Memory B cell (primary cell): ENCODE measurements at regions not wholly inside any gene's neighbourhood (a gene's known extent, or its start where the extent isn't known, plus 50 kb on each side); places are given as distances from the start of the nearest gene placed in this dataset.

ENCODE experiments used
- ATAC-seq: fragments of 150-1000 bp; cut with Tn5 transposase; 2 replicates; pipeline ENCODE4 v1.10.0; 2021; ENCODE audit warnings: low read depth, mild to moderate bottlenecking, moderate library complexity
- DNase-seq, 2 donors: peaks; one replicate each; pipeline ENCODE4 v3.0.0; 2022; ENCODE audit warnings: low spot score in 2 of 2
- H3K27ac Mint-ChIP-seq: one replicate; pipeline ENCODE4 v1.8.0; 2022; ENCODE audit warnings: mild to moderate bottlenecking, moderate library complexity, mixed read lengths
- H3K27me3 Mint-ChIP-seq: one replicate; pipeline ENCODE4 v1.8.0; 2022; ENCODE audit warnings: mixed read lengths
- H3K36me3 Mint-ChIP-seq: one replicate; pipeline ENCODE4 v1.8.0; 2022; ENCODE audit warnings: mild to moderate bottlenecking, mixed read lengths
- H3K4me1 Mint-ChIP-seq: one replicate; pipeline ENCODE4 v1.8.0; 2022; ENCODE audit warnings: mixed read lengths
- H3K4me3 Mint-ChIP-seq: one replicate; pipeline ENCODE4 v1.8.0; 2022; ENCODE audit warnings: mild to moderate bottlenecking, moderate library complexity, mixed read lengths
- H3K9me3 Mint-ChIP-seq: one replicate; pipeline ENCODE4 v1.8.0; 2022; ENCODE audit warnings: mixed read lengths

- no peaks in the 10 kb centered on the region for H3K27me3 Mint-ChIP-seq
- ATAC-seq (no peak), DNase-seq (no peak)
- peaks cover 2% of the 10 kb centered on the region for H3K9me3 Mint-ChIP-seq
- H3K4me3 Mint-ChIP-seq: no peak overlapping the region
- no peak overlapping the region for H3K27ac Mint-ChIP-seq
- no peaks in the 10 kb centered on the region for H3K4me1 Mint-ChIP-seq
- no peaks in the 10 kb centered on the region for H3K36me3 Mint-ChIP-seq
Observed at GRCh38 chr13:103568314-103568713, 502.1 kb upstream of the SLC10A2 start.

DNA sequence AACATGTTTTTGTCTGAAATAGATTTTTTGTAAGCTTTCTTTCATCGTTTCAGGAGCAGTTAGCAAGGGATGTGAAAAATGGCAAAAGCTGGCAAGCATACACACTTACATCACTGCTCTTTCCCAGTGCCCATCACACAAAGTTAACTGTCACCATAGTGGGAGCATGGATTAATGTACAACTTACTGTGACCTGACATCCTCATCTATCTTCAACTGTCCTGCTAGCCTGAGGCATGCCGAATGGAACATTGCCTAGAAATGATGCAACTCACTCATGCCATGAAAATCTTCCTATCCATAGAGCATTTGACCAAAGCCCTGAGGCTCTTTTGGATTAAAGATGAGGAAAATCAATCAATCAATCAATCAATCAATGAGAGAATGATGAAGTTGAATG lies 491.7 kb upstream of the SLC10A2 start:
- H3K4me1 Mint-ChIP-seq: no peaks in the 10 kb centered on the region
- no peaks in the 10 kb centered on the region for H3K27me3 Mint-ChIP-seq
- ATAC-seq: no peak
- H3K9me3 Mint-ChIP-seq: peaks cover 15% of the 10 kb centered on the region
- no peak overlapping the region for H3K27ac Mint-ChIP-seq
- no peak for DNase-seq
- no peak overlapping the region for H3K4me3 Mint-ChIP-seq
- no peaks in the 10 kb centered on the region for H3K36me3 Mint-ChIP-seq

- no peaks in the 10 kb centered on the region for H3K36me3 Mint-ChIP-seq
- no peaks in the 10 kb centered on the region for H3K27me3 Mint-ChIP-seq
- no peak for ATAC-seq
- peaks cover 9% of the 10 kb centered on the region for H3K9me3 Mint-ChIP-seq
- no peak overlapping the region for H3K27ac Mint-ChIP-seq
- H3K4me1 Mint-ChIP-seq: no peaks in the 10 kb centered on the region
- H3K4me3 Mint-ChIP-seq: no peak overlapping the region
- no peak for DNase-seq
Observed at GRCh38 chr13:103556681-103557080, 490.5 kb upstream of the SLC10A2 start.

GRCh38 chr13:103547914-103548313 lies 481.7 kb upstream of the SLC10A2 start:
- H3K9me3 Mint-ChIP-seq: peaks cover 24% of the 10 kb centered on the region
- ATAC-seq (no peak), DNase-seq (no peak)
- no peak overlapping the region for H3K4me3 Mint-ChIP-seq
- H3K4me1 Mint-ChIP-seq: no peaks in the 10 kb centered on the region
- H3K27ac Mint-ChIP-seq: no peak overlapping the region
- H3K36me3 Mint-ChIP-seq: no peaks in the 10 kb centered on the region
- H3K27me3 Mint-ChIP-seq: no peaks in the 10 kb centered on the region

GRCh38 chr13:103546271-103546670 lies 480.1 kb upstream of the SLC10A2 start:
- Mint-ChIP-seq H3K4me1 (no peaks in the 10 kb centered on the region), H3K4me3 (no peak overlapping the region), H3K27ac (no peak overlapping the region), H3K9me3 (peaks cover 29% of the 10 kb centered on the region), H3K27me3 (no peaks in the 10 kb centered on the region), H3K36me3 (no peaks in the 10 kb centered on the region)
- ATAC-seq (no peak), DNase-seq (no peak)

DNA sequence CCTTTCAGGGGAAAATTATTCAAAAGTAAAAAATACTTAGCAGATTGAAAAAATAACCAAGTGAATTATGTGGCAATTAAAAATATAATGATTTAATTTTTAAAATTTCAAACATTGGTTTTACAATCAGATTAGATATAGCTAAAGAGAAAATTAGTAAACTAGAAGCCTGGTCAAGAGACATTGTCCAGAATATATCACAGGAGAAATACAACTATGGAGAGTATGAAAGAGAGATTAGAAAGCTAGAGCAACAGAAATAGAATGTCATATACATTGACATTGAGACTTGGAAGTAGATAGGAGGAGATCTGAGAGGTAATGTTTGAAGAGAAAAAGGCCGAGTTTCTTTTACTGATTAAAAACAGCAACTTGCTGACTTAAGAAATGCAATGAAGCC lies 476.4 kb upstream of the SLC10A2 start:
- Mint-ChIP-seq H3K4me1 (no peaks in the 10 kb centered on the region), H3K27me3 (no peaks in the 10 kb centered on the region), H3K9me3 (peaks cover 22% of the 10 kb centered on the region), H3K27ac (no peak overlapping the region), H3K4me3 (no peak overlapping the region), H3K36me3 (no peaks in the 10 kb centered on the region)
- ATAC-seq: no peak
- no peak for DNase-seq

DNA sequence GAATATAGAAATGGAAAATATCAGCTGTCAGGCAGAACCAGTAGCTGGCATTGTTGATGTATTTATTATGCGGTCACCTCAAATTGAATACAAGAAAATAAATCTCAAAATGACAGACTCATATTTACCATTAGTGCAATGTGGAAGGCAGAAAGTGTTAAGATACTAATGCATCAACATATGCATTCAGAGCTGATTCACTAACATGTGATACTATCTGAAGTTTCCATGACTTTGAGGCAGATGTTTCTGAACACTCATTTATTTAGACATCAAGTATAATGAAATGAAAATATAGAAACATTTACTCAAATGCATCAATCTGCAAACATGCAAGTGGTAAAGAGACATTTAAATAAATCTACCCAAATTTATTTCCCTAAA lies 474.2 kb upstream of the SLC10A2 start:
- H3K36me3 Mint-ChIP-seq: no peaks in the 10 kb centered on the region
- H3K4me1 Mint-ChIP-seq: no peaks in the 10 kb centered on the region
- H3K9me3 Mint-ChIP-seq: peaks cover 16% of the 10 kb centered on the region
- H3K4me3 Mint-ChIP-seq: no peak overlapping the region
- no peak for DNase-seq
- no peaks in the 10 kb centered on the region for H3K27me3 Mint-ChIP-seq
- no peak overlapping the region for H3K27ac Mint-ChIP-seq
- ATAC-seq: no peak

DNA sequence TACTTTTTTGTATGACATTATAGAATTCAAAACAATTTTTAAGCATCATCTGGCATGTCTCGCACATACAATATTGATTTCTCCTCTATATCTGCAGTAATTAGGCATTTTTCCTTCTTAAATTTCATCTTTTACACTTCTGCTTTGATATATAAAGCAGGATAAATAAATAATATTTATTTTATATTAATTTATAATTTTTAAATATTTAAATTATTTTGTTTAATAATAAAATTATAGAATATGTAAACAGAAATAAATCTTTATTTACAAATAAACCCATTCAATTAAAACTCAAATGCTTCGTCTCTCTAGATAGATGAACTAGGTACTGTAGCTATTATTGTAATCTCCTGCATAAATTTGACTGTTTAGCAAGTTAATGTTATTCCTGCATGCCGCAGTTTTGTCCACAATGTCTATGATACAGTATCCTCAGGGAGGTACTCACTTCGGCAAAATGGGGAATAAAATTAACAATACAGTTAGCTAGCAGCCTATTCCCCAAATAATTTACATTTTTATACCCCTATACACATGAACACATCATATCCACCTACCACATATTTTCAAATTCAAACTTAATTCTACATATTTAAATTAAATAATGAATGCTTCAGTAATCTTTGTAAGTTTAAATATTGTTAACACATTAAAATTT lies 473.6 kb upstream of the SLC10A2 start:
- Mint-ChIP-seq H3K27ac (no peak overlapping the region), H3K4me1 (no peaks in the 10 kb centered on the region), H3K4me3 (no peak overlapping the region), H3K9me3 (peaks cover 13% of the 10 kb centered on the region), H3K27me3 (no peaks in the 10 kb centered on the region), H3K36me3 (no peaks in the 10 kb centered on the region)
- no peak for DNase-seq
- no peak for ATAC-seq

GRCh38 chr13:103539265-103539664 lies 473.0 kb upstream of the SLC10A2 start:
- no peaks in the 10 kb centered on the region for H3K36me3 Mint-ChIP-seq
- ATAC-seq: no peak
- H3K9me3 Mint-ChIP-seq: peaks cover 9% of the 10 kb centered on the region
- H3K27ac Mint-ChIP-seq: no peak overlapping the region
- no peak for DNase-seq
- no peaks in the 10 kb centered on the region for H3K27me3 Mint-ChIP-seq
- no peak overlapping the region for H3K4me3 Mint-ChIP-seq
- no peaks in the 10 kb centered on the region for H3K4me1 Mint-ChIP-seq

DNA sequence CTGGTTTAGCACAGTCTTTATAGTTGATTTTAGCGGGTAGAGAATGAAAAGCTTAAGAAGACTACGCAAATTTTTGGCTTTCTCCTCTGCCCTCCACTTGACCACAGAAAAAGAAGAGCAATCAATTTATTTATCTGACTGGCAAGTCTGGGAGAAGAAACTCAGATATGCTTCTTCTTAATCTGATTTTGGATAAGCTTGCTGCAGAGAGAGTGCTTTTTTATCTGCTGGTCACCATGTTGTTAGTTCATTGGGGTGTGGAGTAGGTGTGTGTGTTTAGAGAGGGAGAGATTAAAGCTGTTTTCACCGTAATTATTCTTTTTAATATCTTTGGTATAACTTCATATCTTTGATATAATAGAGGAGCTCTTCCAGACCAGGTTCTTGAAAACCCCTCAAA lies 471.4 kb upstream of the SLC10A2 start:
- Mint-ChIP-seq H3K27ac (no peak overlapping the region), H3K36me3 (no peaks in the 10 kb centered on the region), H3K4me1 (no peaks in the 10 kb centered on the region), H3K9me3 (peaks cover 6% of the 10 kb centered on the region), H3K4me3 (no peak overlapping the region), H3K27me3 (no peaks in the 10 kb centered on the region)
- ATAC-seq (no peak), DNase-seq (no peak)

DNA sequence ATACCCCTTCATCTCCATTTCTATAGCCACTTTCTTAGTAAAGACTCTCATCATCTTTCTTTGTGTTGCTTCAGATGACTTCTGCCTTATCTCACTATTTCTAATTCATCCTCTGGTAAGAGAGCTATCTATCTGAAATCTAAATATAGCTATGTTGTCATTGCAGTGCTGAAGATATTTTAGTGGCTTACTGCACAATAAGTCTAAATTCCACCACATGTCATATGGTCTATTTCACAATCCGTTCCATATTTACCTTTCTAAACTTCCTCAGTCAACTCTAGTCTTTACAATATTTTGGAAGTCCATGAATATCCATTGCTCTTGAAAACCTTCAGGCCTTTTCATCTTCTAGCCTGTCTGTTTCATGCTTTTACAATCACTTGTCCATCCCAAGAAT lies 465.1 kb upstream of the SLC10A2 start:
- H3K27me3 Mint-ChIP-seq: no peaks in the 10 kb centered on the region
- H3K4me1 Mint-ChIP-seq: no peaks in the 10 kb centered on the region
- ATAC-seq (no peak), DNase-seq (no peak)
- no peaks in the 10 kb centered on the region for H3K36me3 Mint-ChIP-seq
- no peak overlapping the region for H3K27ac Mint-ChIP-seq
- H3K4me3 Mint-ChIP-seq: no peak overlapping the region
- H3K9me3 Mint-ChIP-seq: peaks cover 7% of the 10 kb centered on the region

GRCh38 chr13:103528437-103528836 lies 462.2 kb upstream of the SLC10A2 start:
- Mint-ChIP-seq H3K27ac (no peak overlapping the region), H3K4me1 (no peaks in the 10 kb centered on the region), H3K4me3 (no peak overlapping the region), H3K27me3 (no peaks in the 10 kb centered on the region), H3K9me3 (peaks cover 7% of the 10 kb centered on the region), H3K36me3 (no peaks in the 10 kb centered on the region)
- ATAC-seq: no peak
- no peak for DNase-seq

GRCh38 chr13:103525530-103525929 lies 459.3 kb upstream of the SLC10A2 start:
- ATAC-seq (no peak), DNase-seq (no peak)
- H3K4me3 Mint-ChIP-seq: no peak overlapping the region
- H3K9me3 Mint-ChIP-seq: peaks cover 4% of the 10 kb centered on the region
- no peak overlapping the region for H3K27ac Mint-ChIP-seq
- H3K4me1 Mint-ChIP-seq: no peaks in the 10 kb centered on the region
- no peaks in the 10 kb centered on the region for H3K36me3 Mint-ChIP-seq
- H3K27me3 Mint-ChIP-seq: no peaks in the 10 kb centered on the region

GRCh38 chr13:103523858-103524257 lies 457.6 kb upstream of the SLC10A2 start:
- Mint-ChIP-seq H3K9me3 (peaks cover 4% of the 10 kb centered on the region), H3K27ac (no peak overlapping the region), H3K4me3 (no peak overlapping the region), H3K36me3 (no peaks in the 10 kb centered on the region), H3K27me3 (no peaks in the 10 kb centered on the region), H3K4me1 (no peaks in the 10 kb centered on the region)
- ATAC-seq: no peak
- no peak for DNase-seq

DNA sequence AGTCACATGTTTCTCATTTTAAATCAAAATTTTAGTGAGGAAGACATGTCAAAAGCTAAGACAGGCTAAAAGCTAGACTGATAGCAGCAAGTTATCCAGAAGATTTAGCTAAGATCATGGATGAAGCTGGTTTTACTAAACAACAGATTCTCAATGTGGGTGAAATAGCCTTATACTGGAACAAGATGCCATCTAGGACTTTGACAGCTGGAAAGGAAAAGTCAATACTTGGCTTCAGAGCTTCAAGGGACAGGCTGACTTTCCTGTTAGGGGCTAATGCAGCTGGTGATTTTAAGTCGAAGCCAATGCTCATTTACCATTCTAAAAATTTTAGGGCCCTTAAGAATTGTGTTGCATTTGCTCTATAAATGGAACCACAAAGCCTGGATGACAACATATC lies 455.3 kb upstream of the SLC10A2 start:
- Mint-ChIP-seq H3K4me3 (no peak overlapping the region), H3K36me3 (no peaks in the 10 kb centered on the region), H3K27me3 (no peaks in the 10 kb centered on the region), H3K4me1 (no peaks in the 10 kb centered on the region), H3K27ac (no peak overlapping the region), H3K9me3 (no peaks in the 10 kb centered on the region)
- DNase-seq (no peak), ATAC-seq (no peak)
